CD4-positive, alpha-beta memory T cell (primary cell): ENCODE measurements at regions not wholly inside any gene's neighbourhood (a gene's known extent, or its start where the extent isn't known, plus 50 kb on each side); places are given as distances from the start of the nearest gene placed in this dataset.
A peak's percentile ranks its signal among the peaks of the same experiment; 100 is the strongest.

Experiments
- CTCF ChIA-PET: fragments of 350-600 bp; sonication (Branson Sonifier 250); formaldehyde crosslinking; loops from one replicate; lab custom pipeline; 2021; ENCODE audit warnings: inconsistent platforms; ENCODE audit not compliant: partially characterized antibody; lab: Charles Lee
- POLR2A ChIA-PET: fragments of 350-600 bp; sonication (Branson Sonifier 250); formaldehyde crosslinking; loops from one replicate; lab custom pipeline; 2021; ENCODE audit not compliant: partially characterized antibody; lab: Charles Lee
- DNase-seq, 5 donors: peaks; one replicate each; pipeline versions ENCODE4 v3.0.0 to v3.0.0-alpha.2; 2020 to 2022; ENCODE audit warnings: mixed read lengths in 1 of 5
- H3K27ac ChIP-seq: one replicate; pipeline ENCODE4 v1.7.0; 2013; ENCODE audit warnings: low read depth, low read length
- H3K27me3 ChIP-seq: 2 replicates; pipeline ENCODE4 v1.7.0; 2013; ENCODE audit warnings: mild to moderate bottlenecking, low read length, moderate library complexity; ENCODE audit not compliant: insufficient read depth
- H3K36me3 ChIP-seq: 2 replicates; pipeline ENCODE4 v1.7.0; 2013; ENCODE audit warnings: mild to moderate bottlenecking, low read length, moderate library complexity; ENCODE audit not compliant: insufficient read depth
- H3K4me1 ChIP-seq: 2 replicates; pipeline ENCODE4 v1.7.0; 2013; ENCODE audit warnings: mild to moderate bottlenecking, low read length, moderate library complexity; ENCODE audit not compliant: insufficient read depth
- H3K4me3 ChIP-seq, 2 donors: one replicate each; pipeline ENCODE4 v1.7.0; 2013; ENCODE audit warnings: low read length in 2 of 2, mild to moderate bottlenecking in 1 of 2
- H3K9me3 ChIP-seq, 2 donors: one replicate each; pipeline ENCODE4 v1.7.0; 2013; ENCODE audit warnings: low read length in 2 of 2, control low read depth in 1 of 2; ENCODE audit not compliant: control insufficient read depth in 1 of 2
- H3K27ac Mint-ChIP-seq, 7 donors: one replicate each; pipeline ENCODE4 v1.8.0; 2020 to 2021; ENCODE audit warnings: mixed read lengths in 7 of 7, mild to moderate bottlenecking in 6 of 7, inconsistent platforms in 3 of 7, moderate library complexity in 3 of 7
- H3K27me3 Mint-ChIP-seq, 2 donors: one replicate each; pipeline ENCODE4 v1.8.0; 2020 to 2021; ENCODE audit warnings: mixed read lengths in 2 of 2
- H3K36me3 Mint-ChIP-seq, 2 donors: one replicate each; pipeline ENCODE4 v1.8.0; 2020 to 2021; ENCODE audit warnings: mixed read lengths in 2 of 2, inconsistent platforms in 1 of 2, mild to moderate bottlenecking in 1 of 2
- H3K4me1 Mint-ChIP-seq, 4 donors: one replicate each; pipeline ENCODE4 v1.8.0; 2020 to 2021; ENCODE audit warnings: mixed read lengths in 4 of 4, mild to moderate bottlenecking in 1 of 4
- H3K4me3 Mint-ChIP-seq, 8 donors: one replicate each; pipeline ENCODE4 v1.8.0; 2020 to 2021; ENCODE audit warnings: mixed read lengths in 8 of 8, mild to moderate bottlenecking in 7 of 8, moderate library complexity in 6 of 8, inconsistent platforms in 3 of 8
- H3K9me3 Mint-ChIP-seq, 8 donors: one replicate each; pipeline ENCODE4 v1.8.0; 2020 to 2021; ENCODE audit warnings: mixed read lengths in 8 of 8, mild to moderate bottlenecking in 5 of 8, inconsistent platforms in 3 of 8, moderate library complexity in 1 of 8
- intact Hi-C: fragments of 100-400 bp; cut with micrococcal nuclease; formaldehyde crosslinking; loops from one replicate; pipeline ENCODE4 v1.15.1; 2023

- POLR2A ChIA-PET, result no interaction called here
Observed at GRCh38 chr5:108531367-108532128, 149.7 kb upstream of the FBXL17 start.

GRCh38 chr5:108530706-108531105, 148.8 kb upstream of the FBXL17 start:
- no peaks in the 10 kb centered on the region for H3K36me3 ChIP-seq
- intact Hi-C loops, result no loop called here
- CTCF ChIA-PET, result no interaction called here

More at GRCh38 chr5:108531367-108532128, 149.7 kb upstream of the FBXL17 start:
- Mint-ChIP-seq H3K27ac (no peak overlapping the region), H3K4me1 (no peaks in the 10 kb centered on the region), H3K4me3 (no peak overlapping the region), H3K9me3 (peaks cover 0 to 10% (median 4%) of the 10 kb centered on the region in 8 donors), H3K27me3 (peaks cover 9 to 14% of the 10 kb centered on the region in 2 donors), H3K36me3 (peaks cover 0 to 1% of the 10 kb centered on the region in 2 donors)
- Histone ChIP-seq H3K36me3 (no peaks in the 10 kb centered on the region), H3K9me3 (no peaks in the 10 kb centered on the region), H3K27me3 (no peaks in the 10 kb centered on the region), H3K4me3 (no peak overlapping the region), H3K4me1 (no peaks in the 10 kb centered on the region), H3K27ac (no peak overlapping the region)
- DNase-seq, result no peak
- intact Hi-C loops, result no loop called here
- CTCF ChIA-PET, result interaction anchor here (1.4 kb wide), 1 partner anchor 8 kb away, joined by 3 read pairs; no protein-coding TSS in a partner anchor

GRCh38 chr5:108529381-108529780, 147.5 kb upstream of the FBXL17 start:
- Mint-ChIP-seq H3K4me1 (no peaks in the 10 kb centered on the region), H3K36me3 (peaks cover 0 to 5% of the 10 kb centered on the region in 2 donors), H3K4me3 (no peak overlapping the region), H3K27ac (no peak overlapping the region), H3K9me3 (peaks cover 0 to 19% (median 9%) of the 10 kb centered on the region in 8 donors), H3K27me3 (peaks cover 7 to 20% of the 10 kb centered on the region in 2 donors)
- no peaks in the 10 kb centered on the region for H3K36me3 ChIP-seq
- H3K27me3 ChIP-seq, result no peaks in the 10 kb centered on the region
- no peaks in the 10 kb centered on the region for H3K9me3 ChIP-seq
- H3K4me3 ChIP-seq, result no peak overlapping the region
- no peak overlapping the region for H3K27ac ChIP-seq
- CTCF ChIA-PET, result no interaction called here
- POLR2A ChIA-PET, result no interaction called here
- no peak for DNase-seq
- H3K4me1 ChIP-seq, result no peaks in the 10 kb centered on the region
- intact Hi-C loops, result no loop called here

More at GRCh38 chr5:108530706-108531105, 148.8 kb upstream of the FBXL17 start:
- no peaks in the 10 kb centered on the region for H3K4me1 ChIP-seq
- H3K36me3 Mint-ChIP-seq, result peaks cover 0 to 5% of the 10 kb centered on the region in 2 donors
- H3K27ac ChIP-seq, result no peak overlapping the region
- no peaks in the 10 kb centered on the region for H3K4me1 Mint-ChIP-seq
- no peak overlapping the region for H3K4me3 Mint-ChIP-seq
- no peak overlapping the region for H3K4me3 ChIP-seq
- no peaks in the 10 kb centered on the region for H3K9me3 ChIP-seq
- peaks cover 0 to 16% (median 9%) of the 10 kb centered on the region in 8 donors for H3K9me3 Mint-ChIP-seq
- POLR2A ChIA-PET, result no interaction called here
- H3K27ac Mint-ChIP-seq, result no peak overlapping the region
- H3K27me3 ChIP-seq, result no peaks in the 10 kb centered on the region
- peaks cover 7 to 18% of the 10 kb centered on the region in 2 donors for H3K27me3 Mint-ChIP-seq
- DNase-seq, result no peak

GRCh38 chr5:108528655-108529054, 146.8 kb upstream of the FBXL17 start:
- H3K36me3 Mint-ChIP-seq, result peaks cover 0 to 5% of the 10 kb centered on the region in 2 donors
- Histone ChIP-seq H3K9me3 (no peaks in the 10 kb centered on the region), H3K36me3 (no peaks in the 10 kb centered on the region), H3K27ac (no peak overlapping the region), H3K4me1 (no peaks in the 10 kb centered on the region), H3K27me3 (no peaks in the 10 kb centered on the region), H3K4me3 (no peak overlapping the region)
- peaks cover 7 to 19% of the 10 kb centered on the region in 2 donors for H3K27me3 Mint-ChIP-seq
- H3K9me3 Mint-ChIP-seq, result peaks cover 0 to 19% (median 9%) of the 10 kb centered on the region in 8 donors
- no peak for DNase-seq
- H3K27ac Mint-ChIP-seq, result no peak overlapping the region
- intact Hi-C loops, result no loop called here
- CTCF ChIA-PET, result no interaction called here
- H3K4me1 Mint-ChIP-seq, result no peaks in the 10 kb centered on the region
- H3K4me3 Mint-ChIP-seq, result no peak overlapping the region
- POLR2A ChIA-PET, result no interaction called here

- CTCF ChIA-PET, result no interaction called here
Observed at GRCh38 chr5:108524564-108524963, 142.7 kb upstream of the FBXL17 start.

GRCh38 chr5:108523360-108523759, 141.5 kb upstream of the FBXL17 start:
- no peaks in the 10 kb centered on the region for H3K36me3 ChIP-seq
- no peaks in the 10 kb centered on the region for H3K4me1 ChIP-seq
- CTCF ChIA-PET, result interaction anchor here (0.7 to 1.2 kb wide), 3 partner anchors 9 to 247 kb away, joined by 3 read pairs; no protein-coding TSS in a partner anchor
- Mint-ChIP-seq H3K4me3 (no peak overlapping the region), H3K9me3 (peaks cover 0 to 17% (median 9%) of the 10 kb centered on the region in 8 donors), H3K4me1 (no peaks in the 10 kb centered on the region), H3K27ac (no peak overlapping the region), H3K36me3 (peaks cover 0 to 5% of the 10 kb centered on the region in 2 donors), H3K27me3 (peaks cover 9 to 14% of the 10 kb centered on the region in 2 donors)
- intact Hi-C loops, result no loop called here
- no peak overlapping the region for H3K4me3 ChIP-seq
- H3K27me3 ChIP-seq, result no peaks in the 10 kb centered on the region
- no peaks in the 10 kb centered on the region for H3K9me3 ChIP-seq
- POLR2A ChIA-PET, result no interaction called here
- no peak overlapping the region for H3K27ac ChIP-seq
- no peak for DNase-seq

More at GRCh38 chr5:108524564-108524963, 142.7 kb upstream of the FBXL17 start:
- no peaks in the 10 kb centered on the region for H3K27me3 ChIP-seq
- Mint-ChIP-seq H3K9me3 (peaks cover 0 to 17% (median 9%) of the 10 kb centered on the region in 8 donors), H3K27ac (no peak overlapping the region), H3K4me3 (no peak overlapping the region), H3K4me1 (no peaks in the 10 kb centered on the region), H3K27me3 (peaks cover 13 to 14% of the 10 kb centered on the region in 2 donors), H3K36me3 (peaks cover 0 to 5% of the 10 kb centered on the region in 2 donors)
- H3K36me3 ChIP-seq, result no peaks in the 10 kb centered on the region
- H3K27ac ChIP-seq, result no peak overlapping the region
- no peaks in the 10 kb centered on the region for H3K9me3 ChIP-seq
- H3K4me1 ChIP-seq, result no peaks in the 10 kb centered on the region
- intact Hi-C loops, result no loop called here
- DNase-seq, result no peak
- H3K4me3 ChIP-seq, result no peak overlapping the region
- POLR2A ChIA-PET, result no interaction called here

- no peak overlapping the region for H3K27ac Mint-ChIP-seq
- H3K27me3 Mint-ChIP-seq, result peaks cover 10 to 20% of the 10 kb centered on the region in 2 donors
- H3K9me3 Mint-ChIP-seq, result peaks cover 0 to 12% (median 7%) of the 10 kb centered on the region in 8 donors
- H3K4me3 Mint-ChIP-seq, result no peak overlapping the region
- H3K27ac ChIP-seq, result no peak overlapping the region
- H3K27me3 ChIP-seq, result no peaks in the 10 kb centered on the region
- H3K4me1 ChIP-seq, result no peaks in the 10 kb centered on the region
- no peaks in the 10 kb centered on the region for H3K36me3 ChIP-seq
- no peaks in the 10 kb centered on the region for H3K9me3 ChIP-seq
- H3K4me1 Mint-ChIP-seq, result no peaks in the 10 kb centered on the region
- peak in 4 of 5 donors; percentile 12 to 31 (median 22) for DNase-seq
- peaks cover 0 to 5% of the 10 kb centered on the region in 2 donors for H3K36me3 Mint-ChIP-seq
- intact Hi-C loops, result no loop called here
- CTCF ChIA-PET, result interaction anchor here (1.1 kb wide), 1 partner anchor 11 kb away, joined by 3 read pairs; no protein-coding TSS in a partner anchor
- POLR2A ChIA-PET, result no interaction called here
- no peak overlapping the region for H3K4me3 ChIP-seq
Observed at GRCh38 chr5:108521841-108522506, 140.1 kb upstream of the FBXL17 start.
